ENCODE measurements at regions not wholly inside any gene's neighbourhood (a gene's known extent, or its start where the extent isn't known, plus 50 kb on each side); places are given as distances from the start of the nearest gene placed in this dataset.

DNA sequence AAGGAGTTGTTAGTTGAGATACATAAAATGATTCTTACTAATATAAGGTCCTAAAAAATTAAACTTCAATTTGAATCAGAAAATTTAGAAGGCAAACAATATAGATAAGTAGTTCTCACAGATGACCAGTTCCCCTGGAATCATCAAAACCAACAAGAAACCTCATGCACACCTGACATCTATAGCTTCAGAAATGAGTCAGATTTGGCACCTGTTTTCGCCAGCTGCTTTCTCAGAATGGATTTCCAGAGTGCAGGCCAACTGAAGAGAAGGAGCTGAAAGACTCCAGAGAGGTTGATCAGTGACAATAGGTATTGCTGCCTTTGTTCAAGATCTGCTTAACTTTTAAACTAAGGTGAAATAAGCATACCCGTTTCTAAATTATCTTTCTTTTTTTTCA, 192.4 kb downstream of the RDH14 start:
- TF ChIP-seq GATA2 (IDR thresholded peaks at IDR 0.05; ENCODE audit: low read depth, low read length) (no peak), GATA3 (IDR thresholded peaks at IDR 0.05; ENCODE audit: low read depth, low read length) (no peak)

DNA sequence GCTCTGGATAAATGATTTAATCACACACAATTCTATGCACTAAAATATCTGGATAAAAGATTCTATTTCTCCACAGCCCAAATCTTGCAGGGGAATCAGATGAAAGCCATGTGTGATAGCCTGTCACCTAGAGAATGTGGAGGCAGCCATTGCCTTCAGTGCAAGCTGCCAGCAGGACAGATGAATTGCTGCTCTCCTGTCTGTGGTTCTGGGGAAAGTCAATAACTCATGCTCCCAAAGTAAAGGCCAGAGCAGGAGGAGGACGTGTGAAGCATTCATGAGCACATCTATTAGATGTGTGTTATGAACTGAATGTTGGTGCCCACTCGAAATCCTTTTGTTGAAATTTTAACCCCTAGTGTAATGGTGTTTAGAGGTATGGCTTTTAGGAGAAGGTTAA, 195.1 kb downstream of the RDH14 start:
- TF ChIP-seq GATA3 (IDR thresholded peaks at IDR 0.05; ENCODE audit: low read depth, low read length) = no peak
- TF ChIP-seq GATA2 (IDR thresholded peaks at IDR 0.05; ENCODE audit: low read depth, low read length) = no peak

DNA sequence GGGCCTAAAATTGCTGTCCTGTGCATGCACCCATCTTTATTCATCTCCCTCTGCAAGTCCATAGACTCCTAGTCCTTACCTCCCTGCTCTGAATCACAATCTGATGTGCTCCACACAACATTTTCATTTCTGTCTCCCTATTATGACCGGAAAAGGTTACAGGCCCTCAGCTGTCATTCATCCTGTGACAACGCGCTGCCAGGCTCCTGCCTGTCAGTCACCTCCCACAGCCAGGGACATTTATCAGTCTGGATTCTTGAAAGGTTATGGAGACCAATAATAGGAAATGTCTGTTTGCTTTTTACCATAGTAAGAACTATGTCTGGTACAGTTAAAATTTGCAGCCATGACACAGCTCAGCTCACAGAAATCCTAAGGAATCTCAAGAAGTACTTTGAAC, 197.1 kb downstream of the RDH14 start:
- TF ChIP-seq GATA2 (IDR thresholded peaks at IDR 0.05; ENCODE audit: low read depth, low read length) = no peak
- no peak for TF ChIP-seq GATA3 (IDR thresholded peaks at IDR 0.05; ENCODE audit: low read depth, low read length)

DNA sequence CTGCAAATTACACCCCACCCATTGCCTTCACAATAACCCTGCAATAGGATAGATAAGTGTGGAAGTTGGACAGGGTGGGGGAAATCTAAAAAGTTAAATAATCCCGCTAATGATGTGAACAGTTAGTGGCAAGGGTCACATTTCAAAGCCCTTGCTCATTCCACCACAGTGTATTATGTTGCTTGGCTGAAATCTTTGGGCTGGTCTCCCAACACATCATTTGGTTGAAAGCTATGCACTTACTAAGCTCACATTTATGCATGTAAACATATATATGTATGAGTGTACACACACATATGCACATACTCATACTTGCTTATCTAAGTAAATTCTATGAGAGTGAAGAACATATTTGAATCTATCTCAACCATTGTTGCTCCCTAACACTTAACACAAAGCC, 197.8 kb downstream of the RDH14 start:
- TF ChIP-seq GATA2 (IDR thresholded peaks at IDR 0.05; ENCODE audit: low read depth, low read length) (no peak), GATA3 (IDR thresholded peaks at IDR 0.05; ENCODE audit: low read depth, low read length) (no peak)

DNA sequence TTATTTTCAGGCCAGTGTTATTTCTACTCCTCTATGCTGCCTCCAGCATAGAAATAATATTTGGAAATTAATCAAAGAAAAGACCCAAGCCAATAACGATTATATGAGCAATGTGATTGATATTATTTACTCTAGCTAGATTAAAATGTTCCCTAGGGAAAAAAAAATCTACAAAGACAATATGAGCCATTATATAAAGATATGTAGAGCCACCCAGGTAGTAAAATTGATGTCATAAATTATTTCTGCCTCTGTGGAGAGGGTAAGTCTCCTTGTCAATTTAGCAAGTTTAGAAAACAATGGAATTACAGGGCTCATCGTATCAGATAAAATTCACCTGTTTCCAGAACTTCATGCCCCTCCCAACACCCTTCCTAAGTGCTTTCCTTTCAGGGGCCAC, 202.9 kb downstream of the RDH14 start:
- TF ChIP-seq GATA2 (IDR thresholded peaks at IDR 0.05; ENCODE audit: low read depth, low read length) (no peak), GATA3 (IDR thresholded peaks at IDR 0.05; ENCODE audit: low read depth, low read length) (no peak)

DNA sequence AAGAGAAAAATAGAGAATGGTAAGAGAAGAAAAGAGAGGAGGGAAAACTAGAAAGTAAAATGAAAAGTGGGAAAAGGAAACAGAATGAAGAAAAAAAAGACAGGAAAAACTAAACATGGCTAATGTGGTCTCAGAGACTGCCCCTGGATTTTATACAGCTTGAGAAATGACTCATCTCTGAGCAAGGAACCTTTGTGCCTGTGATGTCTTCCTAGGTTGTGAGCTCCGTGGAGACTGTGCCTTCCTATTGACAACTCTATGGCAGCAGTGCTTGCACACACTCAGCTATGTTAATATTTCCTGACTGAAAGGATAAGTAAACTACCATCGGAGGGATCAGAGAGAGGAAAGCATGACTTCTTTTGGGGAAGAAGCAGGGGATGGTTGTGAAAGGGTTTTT, 203.8 kb downstream of the RDH14 start:
- TF ChIP-seq GATA3 (IDR thresholded peaks at IDR 0.05; ENCODE audit: low read depth, low read length) = no peak
- TF ChIP-seq GATA2 (IDR thresholded peaks at IDR 0.05; ENCODE audit: low read depth, low read length) = no peak

DNA sequence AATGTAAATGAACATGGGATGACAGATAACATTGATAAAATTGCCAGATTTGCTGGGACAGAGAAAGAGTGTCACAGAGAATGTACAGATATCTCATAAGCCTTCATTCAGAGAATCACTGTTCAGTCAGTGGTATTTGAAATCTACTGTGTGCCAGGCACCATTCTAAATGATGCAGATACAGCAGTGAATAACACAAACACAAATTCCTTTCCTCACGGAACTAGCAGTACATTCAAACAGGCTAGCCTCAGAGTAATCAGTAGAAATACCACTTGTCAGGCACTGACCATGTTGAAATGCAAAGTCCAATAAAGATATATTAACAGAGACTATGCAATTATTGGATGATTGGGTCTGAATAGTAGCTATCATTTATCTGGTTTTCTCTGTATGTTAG, 211.0 kb downstream of the RDH14 start:
- no peak for TF ChIP-seq GATA2 (IDR thresholded peaks at IDR 0.05; ENCODE audit: low read depth, low read length)
- TF ChIP-seq GATA3 (IDR thresholded peaks at IDR 0.05; ENCODE audit: low read depth, low read length) = no peak

DNA sequence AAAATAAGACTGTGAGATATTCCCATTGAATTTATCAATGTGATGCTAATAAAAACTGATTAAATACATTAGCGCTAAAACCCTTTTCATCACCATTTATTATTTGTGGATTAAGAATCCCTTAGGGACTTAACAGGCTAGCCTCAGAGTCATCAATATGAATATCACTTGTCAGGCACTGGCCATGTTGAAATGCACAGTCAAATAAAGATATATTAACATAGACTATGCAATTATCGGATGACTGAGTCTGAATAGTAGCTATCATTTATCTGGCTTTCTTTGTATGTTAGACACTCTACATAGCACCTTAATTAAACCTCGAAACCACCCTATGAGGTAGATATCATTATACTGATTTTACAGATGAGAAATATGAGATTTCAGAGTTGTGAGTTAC, 213.6 kb downstream of the RDH14 start:
- TF ChIP-seq GATA3 (IDR thresholded peaks at IDR 0.05; ENCODE audit: low read depth, low read length) = no peak
- no peak for TF ChIP-seq GATA2 (IDR thresholded peaks at IDR 0.05; ENCODE audit: low read depth, low read length)

DNA sequence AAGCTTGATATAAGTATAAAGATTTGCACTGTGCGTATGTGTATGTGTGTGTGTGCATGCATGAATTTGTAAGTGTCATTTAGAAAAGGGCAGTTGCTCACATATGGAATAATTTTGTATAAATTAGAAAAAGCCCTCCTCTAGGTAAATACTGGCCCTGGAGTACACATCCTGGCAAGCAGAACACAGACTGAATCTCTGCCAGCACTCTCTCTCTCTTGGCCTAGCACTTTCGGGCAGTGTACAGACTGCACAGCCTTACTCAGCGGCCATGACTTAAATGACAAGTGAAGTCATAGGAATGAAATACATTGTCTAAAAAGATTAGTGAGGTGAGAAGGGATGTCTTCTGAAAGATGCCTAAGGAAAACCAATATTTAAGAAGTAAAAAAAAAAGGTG, 214.1 kb downstream of the RDH14 start:
- no peak for TF ChIP-seq GATA3 (IDR thresholded peaks at IDR 0.05; ENCODE audit: low read depth, low read length)

DNA sequence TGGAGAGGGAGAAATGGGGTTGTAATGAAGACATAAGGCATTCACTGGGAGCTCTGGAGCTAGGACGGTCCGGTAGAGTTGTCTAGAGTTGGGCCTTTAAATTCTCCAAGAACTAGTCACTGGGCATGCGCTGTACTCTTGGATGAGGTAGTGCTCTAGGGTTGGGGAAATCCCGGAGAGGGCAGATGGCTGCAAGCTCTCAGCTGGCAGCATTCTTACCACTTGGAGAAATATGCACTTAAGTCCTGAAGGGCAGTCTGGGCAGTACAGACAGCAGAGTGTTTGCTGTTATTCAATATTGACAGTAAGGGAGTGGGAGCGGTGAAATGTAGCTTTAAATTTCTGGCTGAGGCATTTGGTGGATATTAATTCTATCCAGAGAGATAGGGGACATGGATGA, 214.6 kb downstream of the RDH14 start:
- TF ChIP-seq GATA3 (IDR thresholded peaks at IDR 0.05; ENCODE audit: low read depth, low read length) = no peak
- TF ChIP-seq GATA2 (IDR thresholded peaks at IDR 0.05; ENCODE audit: low read depth, low read length) = no peak

DNA sequence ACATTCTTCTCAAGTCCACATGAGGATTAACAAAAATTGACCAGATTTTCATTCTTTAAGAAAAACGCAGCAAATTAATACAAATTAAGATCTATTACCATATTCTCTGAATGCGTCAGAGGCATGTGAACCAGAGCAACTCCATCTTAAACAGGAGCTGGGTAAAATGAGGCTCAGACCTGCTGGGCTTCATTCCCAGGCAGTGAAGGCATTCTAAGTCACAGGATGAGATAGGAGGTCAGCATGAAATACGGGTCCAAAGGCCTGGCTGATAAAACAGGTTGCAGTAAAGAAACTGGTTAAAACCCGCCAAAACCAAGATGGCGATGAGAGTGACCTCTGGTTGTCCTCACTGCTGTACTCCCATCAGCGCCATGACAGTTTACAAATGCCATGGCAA, 217.6 kb downstream of the RDH14 start:
- TF ChIP-seq GATA2 (IDR thresholded peaks at IDR 0.05; ENCODE audit: low read depth, low read length) (no peak), GATA3 (IDR thresholded peaks at IDR 0.05; ENCODE audit: low read depth, low read length) (no peak)

DNA sequence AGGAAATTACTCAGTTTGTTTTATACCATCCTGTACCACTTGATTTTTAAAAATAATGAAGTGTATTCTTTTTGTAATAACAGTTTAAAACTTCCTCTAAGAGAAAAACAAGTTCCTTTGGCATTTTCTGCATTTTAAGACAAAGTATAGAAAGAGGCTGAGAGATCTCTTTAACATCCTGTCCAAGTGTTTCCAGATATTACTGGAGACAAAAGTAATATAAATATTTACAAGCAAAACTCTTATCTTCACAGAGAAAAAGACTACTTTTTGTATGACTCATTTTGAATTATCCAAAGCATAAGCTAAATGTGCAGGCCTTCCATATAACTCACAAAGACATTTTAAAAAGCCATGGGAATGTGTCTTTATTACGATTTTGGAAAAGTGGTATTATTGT, 221.1 kb downstream of the RDH14 start:
- TF ChIP-seq GATA3 (IDR thresholded peaks at IDR 0.05; ENCODE audit: low read depth, low read length) = no peak
- TF ChIP-seq GATA2 (IDR thresholded peaks at IDR 0.05; ENCODE audit: low read depth, low read length) = no peak

DNA sequence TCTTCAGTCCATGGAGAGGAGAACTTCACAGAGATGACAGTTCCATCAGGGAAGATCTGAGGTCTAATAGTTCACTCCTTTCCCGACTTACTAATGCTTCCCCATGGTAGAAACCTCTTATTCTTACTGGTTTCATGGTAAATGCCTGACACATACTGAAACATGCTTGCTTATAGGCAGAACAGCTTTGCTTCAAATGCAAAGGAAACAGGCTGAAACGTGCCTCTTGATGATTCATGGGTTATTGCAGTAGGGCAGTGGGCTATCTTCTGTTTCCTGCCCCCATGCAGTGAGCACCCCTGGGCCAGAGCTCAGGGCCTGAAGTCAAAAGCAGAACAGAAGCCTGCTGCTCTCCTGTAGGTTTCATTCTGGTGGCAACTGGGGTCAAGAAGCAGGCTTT, 223.5 kb downstream of the RDH14 start:
- TF ChIP-seq GATA3 (IDR thresholded peaks at IDR 0.05; ENCODE audit: low read depth, low read length) (no peak), GATA2 (IDR thresholded peaks at IDR 0.05; ENCODE audit: low read depth, low read length) (no peak)

DNA sequence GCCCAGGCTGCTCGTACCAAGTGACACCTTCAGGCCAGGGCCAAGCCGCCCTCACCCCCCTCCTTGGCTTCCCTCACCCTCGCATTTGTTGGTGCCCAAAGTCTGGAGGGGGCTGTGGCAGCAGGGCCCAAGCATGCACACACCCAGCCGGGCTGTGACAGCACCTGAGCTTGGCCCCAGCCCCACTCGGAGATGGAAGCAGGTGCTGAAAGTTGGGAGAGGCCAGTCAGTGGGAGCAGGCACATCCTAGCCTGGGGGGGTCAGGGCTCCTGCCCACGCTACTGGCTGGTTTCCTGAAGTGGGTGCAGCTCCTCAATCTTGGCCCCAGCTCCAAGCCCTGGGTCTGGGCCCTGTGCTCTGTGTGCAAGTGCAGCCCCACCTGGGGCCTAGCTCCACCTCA, 228.0 kb downstream of the RDH14 start:
- TF ChIP-seq GATA3 (IDR thresholded peaks at IDR 0.05; ENCODE audit: low read depth, low read length) = no peak
- TF ChIP-seq GATA2 (IDR thresholded peaks at IDR 0.05; ENCODE audit: low read depth, low read length) = no peak

DNA sequence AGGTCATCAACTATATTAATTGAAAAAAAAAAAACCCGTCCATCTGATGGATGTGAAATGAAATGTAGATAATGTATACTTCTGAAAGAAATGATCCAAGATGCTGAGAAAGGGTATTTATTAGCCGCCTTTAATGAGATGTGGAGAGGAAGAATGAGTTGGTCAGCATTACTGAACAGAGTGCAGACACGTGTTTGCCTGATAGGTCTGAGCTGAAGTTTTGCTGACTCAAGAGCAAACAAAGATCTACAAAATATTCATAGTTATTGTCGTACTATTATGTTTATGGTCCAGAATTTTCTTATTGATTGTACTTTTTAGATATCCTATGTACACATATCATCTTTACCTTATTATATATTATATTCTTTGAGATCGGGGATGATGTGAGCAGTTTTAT, 235.3 kb downstream of the RDH14 start:
- TF ChIP-seq GATA3 (IDR thresholded peaks at IDR 0.05; ENCODE audit: low read depth, low read length) = no peak
- no peak for TF ChIP-seq GATA2 (IDR thresholded peaks at IDR 0.05; ENCODE audit: low read depth, low read length)

DNA sequence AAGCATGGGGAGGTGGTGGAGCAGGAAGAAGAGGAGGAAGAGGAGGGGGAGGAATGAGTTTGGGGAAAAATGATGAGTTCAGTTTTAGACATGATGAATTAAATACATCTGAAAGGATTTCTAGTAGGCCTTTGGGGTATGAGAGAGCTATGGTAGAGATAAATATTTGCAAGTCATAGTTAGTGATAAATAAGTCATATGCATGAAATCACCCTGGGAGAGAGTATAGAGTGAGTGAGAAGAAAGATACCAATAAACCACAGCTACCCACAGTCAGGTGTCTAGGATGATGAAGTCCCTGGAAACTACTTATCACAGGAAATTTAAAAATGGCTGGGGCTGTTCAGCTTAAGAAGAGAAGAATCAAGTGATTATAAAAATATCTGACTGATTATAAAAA, 240.5 kb downstream of the RDH14 start:
- no peak for TF ChIP-seq GATA3 (IDR thresholded peaks at IDR 0.05; ENCODE audit: low read depth, low read length)
- TF ChIP-seq GATA2 (IDR thresholded peaks at IDR 0.05; ENCODE audit: low read depth, low read length) = no peak

All from SH-SY5Y (cell line).